Brain microvascular endothelial cell (primary cell): ENCODE measurements at regions not wholly inside any gene's neighbourhood (a gene's known extent, or its start where the extent isn't known, plus 50 kb on each side); places are given as distances from the start of the nearest gene placed in this dataset.

Experiments
- DNase-seq: peaks from one replicate; pipeline ENCODE4 v3.0.0-alpha.2; 2020
- H3K27ac ChIP-seq: fragments of 250-450 bp; sonication (Bioruptor Pico); 2 replicates; pipeline ENCODE4 v1.5.1; 2020; ENCODE audit warnings: mild to moderate bottlenecking, moderate library complexity
- H3K27me3 ChIP-seq: fragments of 250-450 bp; sonication (Bioruptor Pico); replicated peaks from 2 replicates; pipeline ENCODE4 v1.5.1; 2020; ENCODE audit warnings: mild to moderate bottlenecking
- H3K36me3 ChIP-seq: fragments of 250-450 bp; sonication (Bioruptor Pico); replicated peaks from 2 replicates; pipeline ENCODE4 v1.5.1; 2020; ENCODE audit warnings: mild to moderate bottlenecking
- H3K4me3 ChIP-seq: 2 replicates; pipeline ENCODE4 v1.5.1; 2011; ENCODE audit warnings: low read depth, mild to moderate bottlenecking, control low read depth, low read length, moderate library complexity
- CTCF ChIP-seq: IDR thresholded peaks from 2 replicates; pipeline ENCODE4 v1.5.1; 2011; ENCODE audit warnings: low read depth, mild to moderate bottlenecking, moderate library complexity, low read length, control low read depth, inconsistent platforms; ENCODE audit errors: missing control alignments
- in situ Hi-C: cut with HindIII; loops from 2 replicates; pipeline ENCODE4 v1.10.0; 2017; ENCODE audit warnings: low sequenced_read_pairs, low pct_ligation_motif_present

GRCh38 chr3:13148561-13149329 lies 75.5 kb upstream of the IQSEC1 start:
- H3K27me3 ChIP-seq, result no peaks in the 10 kb centered on the region
- no peak for TF ChIP-seq CTCF
- H3K4me3 ChIP-seq, result no peak overlapping the region
- DNase-seq, result no peak
- H3K36me3 ChIP-seq, result no peaks in the 10 kb centered on the region
- no peak overlapping the region for H3K27ac ChIP-seq
- in situ Hi-C loops, result no loop called here

GRCh38 chr3:13148126-13148525 lies 74.9 kb upstream of the IQSEC1 start:
- Histone ChIP-seq H3K27me3 (no peaks in the 10 kb centered on the region), H3K4me3 (no peak overlapping the region), H3K36me3 (no peaks in the 10 kb centered on the region), H3K27ac (no peak overlapping the region)
- DNase-seq, result no peak
- no peak for TF ChIP-seq CTCF
- in situ Hi-C loops, result no loop called here

- in situ Hi-C loops, result no loop called here
- no peaks in the 10 kb centered on the region for H3K36me3 ChIP-seq
- H3K4me3 ChIP-seq, result no peak overlapping the region
- DNase-seq, result no peak
- no peak overlapping the region for H3K27ac ChIP-seq
- H3K27me3 ChIP-seq, result no peaks in the 10 kb centered on the region
- no peak for TF ChIP-seq CTCF
Observed at GRCh38 chr3:13147344-13147743, 74.1 kb upstream of the IQSEC1 start.

- DNase-seq, result no peak
- TF ChIP-seq CTCF, result no peak
- no peak overlapping the region for H3K27ac ChIP-seq
- no peaks in the 10 kb centered on the region for H3K27me3 ChIP-seq
- H3K36me3 ChIP-seq, result no peaks in the 10 kb centered on the region
- in situ Hi-C loops, result no loop called here
- no peak overlapping the region for H3K4me3 ChIP-seq
Observed at GRCh38 chr3:13146643-13147143, 73.5 kb upstream of the IQSEC1 start.

- Histone ChIP-seq H3K27me3 (no peaks in the 10 kb centered on the region), H3K4me3 (no peak overlapping the region), H3K36me3 (no peaks in the 10 kb centered on the region), H3K27ac (no peak overlapping the region)
- no peak for TF ChIP-seq CTCF
- no peak for DNase-seq
- in situ Hi-C loops, result no loop called here
Observed at GRCh38 chr3:13145826-13146642, 72.8 kb upstream of the IQSEC1 start.
